Astrocyte (in vitro differentiated cells and primary cell): ENCODE measurements at regions not wholly inside any gene's neighbourhood (a gene's known extent, or its start where the extent isn't known, plus 50 kb on each side); places are given as distances from the start of the nearest gene placed in this dataset.

Experiments used
- DNase-seq: peaks from one replicate; pipeline ENCODE4 v3.0.0-alpha.2; 2010; ENCODE audit warnings: low read depth
- FAIRE-seq: peaks from 2 replicates; lab custom pipeline; 2011; peaks lifted over from hg19 to GRCh38; lab: Jason Lieb, UNC
- H2AFZ ChIP-seq: 2 replicates; pipeline ENCODE4 v1.6.0; 2012; ENCODE audit warnings: low read depth, low read length, inconsistent platforms
- H3K27ac ChIP-seq: 2 replicates; pipeline ENCODE4 v1.5.1; 2011; ENCODE audit warnings: low read depth, low read length, inconsistent platforms
- H3K27me3 ChIP-seq: 2 replicates; pipeline ENCODE4 v1.6.0; 2011; ENCODE audit warnings: low read length, inconsistent platforms; ENCODE audit not compliant: insufficient read depth
- H3K36me3 ChIP-seq: 2 replicates; pipeline ENCODE4 v1.5.1; 2011; ENCODE audit warnings: low read length, inconsistent platforms; ENCODE audit not compliant: insufficient read depth
- H3K4me1 ChIP-seq: 2 replicates; pipeline ENCODE4 v1.5.1; 2011; ENCODE audit warnings: low read length, inconsistent platforms; ENCODE audit not compliant: insufficient read depth
- H3K4me2 ChIP-seq: 2 replicates; pipeline ENCODE4 v1.6.0; 2012; ENCODE audit warnings: low read length, inconsistent platforms
- H3K4me3 ChIP-seq: 2 replicates; pipeline ENCODE4 v1.5.1; 2011; ENCODE audit warnings: low read depth, mild to moderate bottlenecking, low read length, inconsistent platforms; ENCODE audit not compliant: insufficient read depth
- H3K79me2 ChIP-seq: 2 replicates; pipeline ENCODE4 v1.6.0; 2012; ENCODE audit warnings: mild to moderate bottlenecking, low read length, inconsistent platforms; ENCODE audit not compliant: insufficient read depth
- H3K9ac ChIP-seq: 2 replicates; pipeline ENCODE4 v1.6.0; 2012; ENCODE audit warnings: mild to moderate bottlenecking, low read length, inconsistent platforms
- H3K9me3 ChIP-seq: 2 replicates; pipeline ENCODE4 v1.5.1; 2012; ENCODE audit warnings: low read depth, mild to moderate bottlenecking, low read length, inconsistent platforms; ENCODE audit not compliant: insufficient read depth
- H4K20me1 ChIP-seq: 2 replicates; pipeline ENCODE4 v1.6.0; 2012; ENCODE audit warnings: low read length, inconsistent platforms; ENCODE audit not compliant: insufficient read depth
- H3K27ac Mint-ChIP-seq: one replicate; pipeline ENCODE4 v1.8.0; 2021; ENCODE audit warnings: mild to moderate bottlenecking, mixed read lengths; ENCODE audit not compliant: unreplicated experiment
- H3K27me3 Mint-ChIP-seq: one replicate; pipeline ENCODE4 v1.8.0; 2021; ENCODE audit warnings: low read depth, mixed read lengths; ENCODE audit not compliant: unreplicated experiment
- H3K36me3 Mint-ChIP-seq: one replicate; pipeline ENCODE4 v1.8.0; 2021; ENCODE audit warnings: low read depth, mixed read lengths; ENCODE audit not compliant: unreplicated experiment
- H3K4me1 Mint-ChIP-seq: one replicate; pipeline ENCODE4 v1.8.0; 2021; ENCODE audit warnings: low read depth, mixed read lengths; ENCODE audit not compliant: unreplicated experiment
- H3K4me3 Mint-ChIP-seq: one replicate; pipeline ENCODE4 v1.8.0; 2021; ENCODE audit warnings: mild to moderate bottlenecking, moderate library complexity, mixed read lengths; ENCODE audit not compliant: unreplicated experiment
- H3K9me3 Mint-ChIP-seq: one replicate; pipeline ENCODE4 v1.8.0; 2021; ENCODE audit warnings: mild to moderate bottlenecking, mixed read lengths; ENCODE audit not compliant: unreplicated experiment
- EZH2 ChIP-seq: IDR thresholded peaks from 2 replicates; pipeline ENCODE4 v1.6.1; 2012; ENCODE audit warnings: mild to moderate bottlenecking, low read length, inconsistent platforms; ENCODE audit not compliant: insufficient read depth
- TF ChIP-seq, protein P1 (sequence below): IDR thresholded peaks from 2 replicates; pipeline ENCODE4 v1.5.1; 2011; ENCODE audit warnings: low read depth, mild to moderate bottlenecking, inconsistent platforms, low read length, moderate library complexity; ENCODE audit not compliant: insufficient read depth

DNA sequence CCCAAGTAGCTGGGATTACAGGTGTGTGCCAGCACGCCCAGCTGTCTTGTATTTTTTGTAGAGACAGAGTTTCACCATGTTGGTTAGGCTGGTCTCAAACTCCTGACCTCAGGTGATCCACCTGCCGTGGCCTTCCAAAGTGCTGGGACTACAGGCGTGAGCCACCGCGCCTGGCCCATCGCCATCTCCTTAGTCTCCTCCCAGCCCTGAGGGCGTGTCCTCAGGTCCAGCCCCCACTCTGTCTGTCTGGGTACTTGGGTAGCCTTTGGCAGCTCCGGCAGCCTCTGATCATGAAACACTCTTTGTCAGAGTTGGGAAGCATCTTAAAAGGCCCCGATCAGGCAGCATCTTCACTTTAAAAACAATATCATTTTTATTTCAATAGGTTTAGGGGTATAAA lies 90.3 kb upstream of the DISP3 start:
- DNase-seq (no peak), FAIRE-seq (no peak)
- TF ChIP-seq, protein P1, sequence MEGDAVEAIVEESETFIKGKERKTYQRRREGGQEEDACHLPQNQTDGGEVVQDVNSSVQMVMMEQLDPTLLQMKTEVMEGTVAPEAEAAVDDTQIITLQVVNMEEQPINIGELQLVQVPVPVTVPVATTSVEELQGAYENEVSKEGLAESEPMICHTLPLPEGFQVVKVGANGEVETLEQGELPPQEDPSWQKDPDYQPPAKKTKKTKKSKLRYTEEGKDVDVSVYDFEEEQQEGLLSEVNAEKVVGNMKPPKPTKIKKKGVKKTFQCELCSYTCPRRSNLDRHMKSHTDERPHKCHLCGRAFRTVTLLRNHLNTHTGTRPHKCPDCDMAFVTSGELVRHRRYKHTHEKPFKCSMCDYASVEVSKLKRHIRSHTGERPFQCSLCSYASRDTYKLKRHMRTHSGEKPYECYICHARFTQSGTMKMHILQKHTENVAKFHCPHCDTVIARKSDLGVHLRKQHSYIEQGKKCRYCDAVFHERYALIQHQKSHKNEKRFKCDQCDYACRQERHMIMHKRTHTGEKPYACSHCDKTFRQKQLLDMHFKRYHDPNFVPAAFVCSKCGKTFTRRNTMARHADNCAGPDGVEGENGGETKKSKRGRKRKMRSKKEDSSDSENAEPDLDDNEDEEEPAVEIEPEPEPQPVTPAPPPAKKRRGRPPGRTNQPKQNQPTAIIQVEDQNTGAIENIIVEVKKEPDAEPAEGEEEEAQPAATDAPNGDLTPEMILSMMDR, result no peak
- no peak for TF ChIP-seq EZH2
- no peaks in the 10 kb centered on the region for H3K36me3 ChIP-seq
- no peak overlapping the region for H3K9ac ChIP-seq
- H3K79me2 ChIP-seq, result no peaks in the 10 kb centered on the region
- no peak overlapping the region for H3K4me3 Mint-ChIP-seq
- H3K4me1 Mint-ChIP-seq, result peaks cover 10% of the 10 kb centered on the region
- no peak overlapping the region for H3K4me2 ChIP-seq
- H2AFZ ChIP-seq, result no peak overlapping the region
- H3K9me3 Mint-ChIP-seq, result no peaks in the 10 kb centered on the region
- H4K20me1 ChIP-seq, result no peaks in the 10 kb centered on the region
- no peak overlapping the region for H3K4me3 ChIP-seq
- H3K4me1 ChIP-seq, result no peaks in the 10 kb centered on the region
- no peaks in the 10 kb centered on the region for H3K9me3 ChIP-seq
- no peak overlapping the region for H3K27ac ChIP-seq
- H3K27me3 Mint-ChIP-seq, result peaks cover 66% of the 10 kb centered on the region
- H3K36me3 Mint-ChIP-seq, result no peaks in the 10 kb centered on the region
- H3K27me3 ChIP-seq, result peaks cover 11% of the 10 kb centered on the region
- H3K27ac Mint-ChIP-seq, result no peak overlapping the region

- no peak overlapping the region for H3K27ac ChIP-seq
- H3K4me1 Mint-ChIP-seq, result no peaks in the 10 kb centered on the region
- no peak overlapping the region for H3K27ac Mint-ChIP-seq
- no peak for TF ChIP-seq EZH2
- H3K9me3 ChIP-seq, result no peaks in the 10 kb centered on the region
- no peak overlapping the region for H3K4me3 ChIP-seq
- peaks cover 11% of the 10 kb centered on the region for H3K27me3 ChIP-seq
- H3K79me2 ChIP-seq, result no peaks in the 10 kb centered on the region
- H3K4me2 ChIP-seq, result no peak overlapping the region
- peaks cover 80% of the 10 kb centered on the region for H3K27me3 Mint-ChIP-seq
- no peaks in the 10 kb centered on the region for H4K20me1 ChIP-seq
- DNase-seq (no peak), FAIRE-seq (no peak)
- H3K36me3 Mint-ChIP-seq, result no peaks in the 10 kb centered on the region
- H3K4me1 ChIP-seq, result no peaks in the 10 kb centered on the region
- H3K4me3 Mint-ChIP-seq, result no peak overlapping the region
- H3K9ac ChIP-seq, result no peak overlapping the region
- no peaks in the 10 kb centered on the region for H3K36me3 ChIP-seq
- H2AFZ ChIP-seq, result no peak overlapping the region
- H3K9me3 Mint-ChIP-seq, result peaks cover 2% of the 10 kb centered on the region
These were observed 87.6 kb upstream of the DISP3 start for GRCh38 chr1:11391327-11391726.

- Mint-ChIP-seq H3K27me3 (peaks cover 81% of the 10 kb centered on the region), H3K27ac (no peak overlapping the region), H3K36me3 (no peaks in the 10 kb centered on the region), H3K4me1 (no peaks in the 10 kb centered on the region), H3K9me3 (peaks cover 2% of the 10 kb centered on the region), H3K4me3 (no peak overlapping the region)
- TF ChIP-seq EZH2, result no peak
- TF ChIP-seq, protein P1, result no peak
- no peaks in the 10 kb centered on the region for H3K79me2 ChIP-seq
- H3K9ac ChIP-seq, result no peak overlapping the region
- H2AFZ ChIP-seq, result no peak overlapping the region
- H3K27me3 ChIP-seq, result peaks cover 11% of the 10 kb centered on the region
- H3K4me3 ChIP-seq, result no peak overlapping the region
- H3K4me2 ChIP-seq, result no peak overlapping the region
- no peak for DNase-seq
- no peaks in the 10 kb centered on the region for H3K36me3 ChIP-seq
- no peaks in the 10 kb centered on the region for H3K9me3 ChIP-seq
- H4K20me1 ChIP-seq, result no peaks in the 10 kb centered on the region
- H3K4me1 ChIP-seq, result no peaks in the 10 kb centered on the region
- no peak for FAIRE-seq
- H3K27ac ChIP-seq, result no peak overlapping the region
These were observed 87.1 kb upstream of the DISP3 start for GRCh38 chr1:11391886-11392285.
